ENCODE measurements at regions not wholly inside any gene's neighbourhood (a gene's known extent, or its start where the extent isn't known, plus 50 kb on each side); places are given as distances from the start of the nearest gene placed in this dataset.

GRCh38 chr2:122194546-122194945 is 439.1 kb downstream of the TSN start:
- in situ Hi-C loops (cut with HindIII; ENCODE audit: low sequenced_read_pairs) = no loop called here

GRCh38 chr2:122203523-122203922 is 448.1 kb downstream of the TSN start:
- in situ Hi-C loops (cut with HindIII; ENCODE audit: low sequenced_read_pairs) = no loop called here
- H3K4me3 ChIP-seq (ENCODE audit: low read depth, low read length) = no peak overlapping the region
- TF ChIP-seq CTCF (IDR thresholded peaks at IDR 0.05; ENCODE audit: low read depth, low read length) = no peak
- peak; percentile 73 for DNase-seq (ENCODE audit: low read depth, low spot score)

More at GRCh38 chr2:122194546-122194945, 439.1 kb downstream of the TSN start:
- no peak for TF ChIP-seq CTCF (IDR thresholded peaks at IDR 0.05; ENCODE audit: low read depth, low read length)
- DNase-seq (ENCODE audit: low read depth, low spot score) = no peak
- H3K4me3 ChIP-seq (ENCODE audit: low read depth, low read length) = no peak overlapping the region

GRCh38 chr2:122205641-122206040 is 450.2 kb downstream of the TSN start:
- peak; percentile 2 for DNase-seq (ENCODE audit: low read depth, low spot score)
- no peak overlapping the region for H3K4me3 ChIP-seq (ENCODE audit: low read depth, low read length)
- in situ Hi-C loops (cut with HindIII; ENCODE audit: low sequenced_read_pairs) = no loop called here
- no peak for TF ChIP-seq CTCF (IDR thresholded peaks at IDR 0.05; ENCODE audit: low read depth, low read length)

GRCh38 chr2:122206101-122206500 is 450.6 kb downstream of the TSN start:
- no peak overlapping the region for H3K4me3 ChIP-seq (ENCODE audit: low read depth, low read length)
- in situ Hi-C loops (cut with HindIII; ENCODE audit: low sequenced_read_pairs) = no loop called here
- TF ChIP-seq CTCF (IDR thresholded peaks at IDR 0.05; ENCODE audit: low read depth, low read length) = no peak
- DNase-seq (ENCODE audit: low read depth, low spot score) = no peak

- DNase-seq (ENCODE audit: low read depth, low spot score) = no peak
- in situ Hi-C loops (cut with HindIII; ENCODE audit: low sequenced_read_pairs) = no loop called here
- TF ChIP-seq CTCF (IDR thresholded peaks at IDR 0.05; ENCODE audit: low read depth, low read length) = no peak
- H3K4me3 ChIP-seq (ENCODE audit: low read depth, low read length) = no peak overlapping the region
Observed at GRCh38 chr2:122209377-122209776, 453.9 kb downstream of the TSN start.

DNA sequence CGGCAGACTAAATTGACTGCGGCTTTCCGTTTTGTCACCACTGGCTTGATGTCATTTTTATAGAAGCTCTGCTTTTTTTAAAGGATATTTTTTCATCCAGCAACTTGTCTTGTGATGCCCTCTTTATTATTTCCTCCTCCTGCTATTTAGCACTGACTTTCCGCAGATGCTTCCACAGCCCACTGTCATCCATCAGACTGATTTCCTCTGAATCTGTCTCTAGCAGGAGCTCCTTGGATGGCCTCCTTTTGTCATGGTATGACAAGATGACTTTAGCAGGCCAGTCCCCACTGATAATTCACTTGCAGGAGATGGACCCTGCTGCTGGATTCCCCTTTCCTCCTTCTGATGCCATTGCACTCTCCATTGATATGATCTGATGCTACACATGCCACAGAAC is 454.6 kb downstream of the TSN start:
- in situ Hi-C loops (cut with HindIII; ENCODE audit: low sequenced_read_pairs) = no loop called here

More for the DNA sequence above, 454.6 kb downstream of the TSN start:
- TF ChIP-seq CTCF (IDR thresholded peaks at IDR 0.05; ENCODE audit: low read depth, low read length) = no peak
- DNase-seq (ENCODE audit: low read depth, low spot score) = no peak
- no peak overlapping the region for H3K4me3 ChIP-seq (ENCODE audit: low read depth, low read length)

Measured in astrocyte of the spinal cord (primary cell).